GM04504 (cell line): ENCODE measurements at regions not wholly inside any gene's neighbourhood (a gene's known extent, or its start where the extent isn't known, plus 50 kb on each side); places are given as distances from the start of the nearest gene placed in this dataset.
"Not testable (repeated sequence)": the region's sequence is repeated elsewhere in the genome, so short reads cannot be mapped to it uniquely, and the experiment has no call there.

Experiments used
- DNase-seq: peaks from one replicate; pipeline ENCODE4 v3.0.0-alpha.2; 2012; ENCODE audit warnings: low read depth

GRCh38 chr16:13733561-13733960 is 186.4 kb upstream of the ERCC4 start:
- DNase-seq, result no peak

- not testable (repeated sequence) for DNase-seq
Measured at GRCh38 chr16:13739621-13740373, 180.2 kb upstream of the ERCC4 start.

GRCh38 chr16:13742928-13743327 is 177.0 kb upstream of the ERCC4 start:
- DNase-seq, result no peak

DNA sequence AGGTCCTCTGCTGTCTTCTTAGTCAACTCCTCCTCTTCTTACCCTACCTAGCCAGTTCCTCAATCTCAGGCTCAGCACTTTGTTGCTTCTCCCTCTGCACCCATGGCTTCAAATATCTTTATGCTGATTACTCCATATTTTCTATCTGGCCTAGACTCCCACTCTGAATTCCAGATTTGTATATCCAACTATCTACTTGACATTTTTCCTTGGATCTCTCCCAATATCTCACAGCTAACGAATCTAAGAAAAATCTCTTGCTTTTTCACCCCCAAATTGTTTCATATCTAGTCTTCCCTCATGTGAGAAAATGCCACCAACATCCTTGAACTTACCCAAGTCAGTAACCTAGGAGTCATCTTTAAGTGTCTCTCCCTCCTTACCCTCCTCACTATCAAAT is 176.4 kb upstream of the ERCC4 start:
- no peak for DNase-seq

DNA sequence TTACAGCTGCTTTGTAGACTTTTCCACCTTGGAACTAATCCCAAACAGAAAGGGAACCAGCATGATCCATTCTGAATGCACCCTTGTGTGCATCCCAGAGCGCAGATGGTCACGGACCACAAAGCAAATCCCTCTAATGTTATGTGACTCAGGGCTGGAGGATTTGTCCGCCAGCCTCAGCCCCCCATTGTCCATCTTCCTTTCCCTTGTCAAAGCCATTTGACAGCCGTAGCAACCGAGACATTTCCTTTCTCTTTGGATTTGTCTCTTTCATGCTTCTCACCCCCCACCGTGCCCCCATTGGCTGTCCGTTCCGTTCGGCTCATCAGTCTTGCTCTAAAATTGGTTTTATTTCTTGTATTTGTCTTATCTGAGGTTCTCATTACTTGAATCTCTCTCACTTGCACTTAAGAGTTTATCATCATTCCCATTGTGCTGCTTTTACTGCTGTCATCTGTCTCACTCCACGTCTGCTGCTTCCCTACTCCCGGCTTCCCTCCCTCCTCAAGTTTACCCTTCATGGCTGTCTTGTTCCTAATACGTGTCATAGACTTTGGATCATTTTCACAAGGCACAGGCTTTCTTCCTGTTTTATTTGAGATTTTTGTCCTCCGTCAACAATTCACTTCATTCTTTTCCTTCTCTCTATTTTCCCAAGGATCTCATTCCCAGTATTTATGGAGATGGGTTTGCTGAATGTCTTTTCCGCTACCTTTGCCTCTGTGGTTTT is 163.4 kb upstream of the ERCC4 start:
- no peak for DNase-seq

GRCh38 chr16:13766334-13766733 is 153.6 kb upstream of the ERCC4 start:
- no peak for DNase-seq

DNA sequence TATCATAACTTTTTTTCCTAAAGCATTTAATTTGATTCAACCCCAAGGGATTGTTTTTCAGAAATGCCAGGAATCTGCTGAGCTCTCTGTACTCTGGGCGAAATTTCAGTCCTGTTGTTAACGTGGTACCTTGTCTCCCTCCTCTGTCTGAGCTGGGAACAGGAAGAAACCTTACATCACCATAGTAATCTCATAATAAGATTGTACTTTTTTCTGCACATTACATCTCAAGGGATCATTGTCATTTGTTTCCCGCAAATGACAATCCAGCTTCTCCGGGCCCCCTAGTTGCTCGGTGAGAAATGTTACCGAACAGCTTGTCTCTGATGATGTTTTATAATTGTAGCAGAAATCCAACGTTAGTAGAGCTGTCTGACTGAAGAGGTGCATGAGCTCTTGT is 152.7 kb upstream of the ERCC4 start:
- no peak for DNase-seq

DNA sequence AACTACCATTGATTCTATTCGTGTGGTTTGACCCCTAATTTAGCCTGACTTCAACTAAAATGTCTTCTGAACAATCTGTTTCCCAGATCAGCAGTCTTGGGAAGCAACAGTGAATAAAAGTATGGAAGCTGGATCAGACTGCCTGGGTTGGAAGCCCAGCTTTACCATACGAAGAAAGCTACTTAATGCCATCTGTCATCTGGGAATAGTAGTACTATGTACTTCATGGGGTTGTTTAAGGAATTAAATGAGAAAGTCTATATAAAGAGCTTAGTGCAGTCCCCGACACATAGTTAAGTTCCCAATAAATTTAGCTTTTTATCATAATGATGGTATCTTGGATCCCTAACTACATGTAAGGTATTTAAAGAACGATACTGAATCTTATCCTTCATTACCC is 151.5 kb upstream of the ERCC4 start:
- DNase-seq, result no peak

DNA sequence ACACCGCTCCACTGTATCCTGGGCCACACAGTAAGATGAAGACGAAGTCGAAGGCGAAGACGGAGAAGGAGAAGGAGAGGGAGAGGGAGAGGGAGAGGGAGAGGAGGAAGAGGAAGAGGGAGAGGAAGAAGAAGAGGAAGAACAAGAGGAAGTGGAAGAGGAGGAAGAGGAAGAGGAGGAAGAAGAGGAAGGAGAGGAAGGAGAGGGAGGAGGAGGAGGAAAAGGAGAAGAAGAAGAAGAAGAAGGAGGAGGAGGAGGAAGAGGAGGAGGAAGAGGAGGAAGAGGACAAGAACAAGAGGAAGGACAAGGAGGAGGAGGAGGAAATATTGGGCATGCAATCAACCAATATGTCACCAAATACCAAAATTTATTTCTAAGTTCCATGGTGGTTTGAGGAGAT is 149.5 kb upstream of the ERCC4 start:
- DNase-seq, result no peak

GRCh38 chr16:13772782-13773181 is 147.2 kb upstream of the ERCC4 start:
- no peak for DNase-seq

DNA sequence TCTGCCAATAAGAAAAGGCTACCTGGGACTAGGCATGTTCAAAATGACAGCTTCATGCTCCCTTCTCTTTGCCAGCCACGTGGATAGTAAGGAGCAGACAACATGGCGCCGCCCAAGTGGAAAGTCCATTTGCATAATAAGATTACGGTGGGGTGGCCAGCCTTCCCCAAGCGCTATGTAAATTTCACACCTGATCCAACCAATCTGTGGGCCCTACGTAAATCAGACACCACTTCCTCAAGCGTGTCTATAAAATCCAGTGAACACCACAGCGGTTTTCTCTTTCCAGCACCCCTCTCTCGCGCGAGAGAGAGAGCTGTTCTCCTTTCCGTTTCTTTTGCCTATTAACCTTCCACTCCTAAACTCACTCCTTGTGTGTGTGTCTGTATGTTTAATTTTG is 140.3 kb upstream of the ERCC4 start:
- DNase-seq, result no peak

- DNase-seq, result no peak
Measured at GRCh38 chr16:13780406-13781168, 139.4 kb upstream of the ERCC4 start.

- DNase-seq, result no peak
Measured at GRCh38 chr16:13781169-13781564, 138.8 kb upstream of the ERCC4 start.

GRCh38 chr16:13781575-13782338 is 138.2 kb upstream of the ERCC4 start:
- DNase-seq, result no peak

- no peak for DNase-seq
Measured at GRCh38 chr16:13791095-13791494, 128.9 kb upstream of the ERCC4 start.

GRCh38 chr16:13793841-13794409 is 126.0 kb upstream of the ERCC4 start:
- no peak for DNase-seq

GRCh38 chr16:13795131-13795530 is 124.8 kb upstream of the ERCC4 start:
- DNase-seq, result no peak

GRCh38 chr16:13797718-13798117 is 122.2 kb upstream of the ERCC4 start:
- no peak for DNase-seq

- DNase-seq, result no peak
Measured at GRCh38 chr16:13798211-13798610, 121.7 kb upstream of the ERCC4 start.

- DNase-seq, result no peak
Measured at GRCh38 chr16:13803974-13804373, 116.0 kb upstream of the ERCC4 start.

DNA sequence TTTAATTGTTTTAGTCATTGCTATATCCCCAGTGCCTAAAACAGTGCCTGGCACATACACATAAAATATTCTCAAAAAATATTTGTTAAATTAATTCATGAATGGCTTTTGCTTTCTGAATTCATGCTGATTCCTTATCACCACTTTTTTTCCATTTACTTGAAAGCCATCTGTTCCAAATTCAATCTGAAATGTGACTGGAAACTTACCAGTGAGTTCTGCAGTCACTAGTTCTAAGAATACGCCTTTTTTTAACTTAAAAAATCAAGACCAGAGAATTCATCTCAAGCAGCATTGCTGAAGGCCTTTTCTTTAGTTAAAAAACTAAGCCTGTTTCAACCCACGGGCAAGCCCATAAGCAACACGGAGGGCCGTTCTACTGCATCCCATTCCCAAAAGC is 114.0 kb upstream of the ERCC4 start:
- no peak for DNase-seq

DNA sequence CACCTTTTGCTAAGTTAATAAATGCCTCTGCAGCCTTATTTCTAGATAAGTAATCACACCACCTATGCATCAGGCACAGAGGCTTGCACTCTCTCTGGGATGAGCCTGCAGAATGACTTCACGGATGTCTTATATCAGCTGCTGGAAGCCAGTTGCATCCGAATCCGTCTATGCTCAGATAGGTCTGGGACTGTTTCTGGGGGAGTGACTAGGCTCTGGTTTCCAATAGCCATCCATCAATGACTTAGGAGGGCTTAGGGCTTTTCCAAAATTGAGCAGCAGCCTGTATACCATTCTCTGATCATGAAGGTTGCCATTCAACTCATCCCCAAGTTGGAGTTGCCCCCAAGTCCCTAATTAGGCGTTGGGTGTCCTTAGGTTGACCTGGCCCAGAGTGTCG is 113.3 kb upstream of the ERCC4 start:
- no peak for DNase-seq
